ENCODE measurements at regions not wholly inside any gene's neighbourhood (a gene's known extent, or its start where the extent isn't known, plus 50 kb on each side); places are given as distances from the start of the nearest gene placed in this dataset.

GRCh38 chr6:122026582-122027369 lies 372.7 kb upstream of the HSF2 start:
- no peak for DNase-seq

GRCh38 chr6:122028933-122029522 lies 370.4 kb upstream of the HSF2 start:
- no peak for DNase-seq

DNA sequence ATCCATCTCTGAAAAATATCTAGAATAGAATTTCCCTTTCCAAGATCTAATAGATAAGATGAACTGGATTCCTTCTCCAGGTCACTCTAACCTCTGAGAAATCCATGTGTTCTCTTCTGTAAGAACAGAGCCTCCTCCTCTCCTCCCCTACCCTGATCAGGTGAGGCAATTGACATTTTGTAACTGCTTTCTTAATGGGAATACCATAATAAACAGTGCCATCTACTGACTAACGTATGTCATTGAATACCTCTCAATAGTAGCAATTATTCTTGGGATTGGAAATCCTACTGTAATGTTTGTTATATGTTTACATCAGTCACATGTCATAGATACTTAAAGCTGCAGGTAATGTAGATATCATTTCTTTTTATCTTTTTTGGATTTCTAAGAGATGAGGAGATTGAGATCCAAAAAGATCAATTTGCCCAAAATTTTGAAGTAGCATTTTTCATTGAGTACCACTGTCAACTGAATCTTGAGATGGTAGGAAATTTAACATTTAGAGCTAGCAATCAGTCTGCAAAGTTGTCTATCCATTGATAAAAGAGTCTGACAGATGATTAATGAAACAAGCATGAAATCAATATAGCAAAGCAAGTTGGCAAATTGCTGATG lies 365.8 kb upstream of the HSF2 start:
- DNase-seq: peak; percentile 39

DNA sequence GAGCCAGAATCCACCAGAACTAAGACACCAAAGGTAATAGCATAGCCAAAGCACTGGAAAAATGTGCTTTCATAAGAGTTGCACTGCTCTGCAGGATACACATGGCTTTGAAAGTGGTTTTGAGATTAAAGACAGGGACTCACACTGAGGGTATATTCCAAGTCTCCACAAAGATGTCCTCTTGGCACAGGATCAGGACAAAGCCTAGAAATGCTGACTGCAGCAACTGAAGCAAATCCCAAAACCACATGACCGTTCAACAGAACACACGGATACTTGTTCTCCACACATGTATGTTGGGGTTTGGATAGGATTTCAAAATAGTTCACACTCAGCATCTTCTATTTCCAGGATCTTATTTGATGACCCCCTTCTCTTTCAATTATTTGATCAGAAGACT lies 364.3 kb upstream of the HSF2 start:
- no peak for DNase-seq

GRCh38 chr6:122040261-122040660 lies 359.2 kb upstream of the HSF2 start:
- no peak for DNase-seq

- no peak for DNase-seq
Measured at GRCh38 chr6:122042380-122042779, 357.1 kb upstream of the HSF2 start.

- peak; percentile 11 for DNase-seq
Measured at GRCh38 chr6:122042960-122043735, 356.3 kb upstream of the HSF2 start.

- no peak for DNase-seq
Measured at GRCh38 chr6:122048570-122048969, 350.9 kb upstream of the HSF2 start.

DNA sequence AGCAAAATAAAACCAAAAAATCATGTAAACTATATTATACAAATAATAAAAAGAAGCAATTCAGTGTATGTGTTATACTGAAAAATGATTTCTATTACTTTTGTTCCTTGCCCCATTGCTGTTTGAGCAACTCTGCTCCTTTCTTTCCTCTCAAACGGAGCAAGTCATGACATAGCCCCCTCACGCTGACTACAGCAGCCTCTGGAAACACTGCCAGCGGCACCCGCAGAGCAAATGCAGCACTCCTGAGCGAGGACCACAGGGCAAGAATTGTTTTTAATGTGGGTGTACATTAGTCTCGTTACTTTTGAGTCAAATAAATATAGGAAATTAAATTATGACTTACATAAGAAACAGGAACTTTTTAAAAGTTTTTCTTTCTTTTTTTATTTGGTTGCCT lies 350.1 kb upstream of the HSF2 start:
- DNase-seq: no peak

DNA sequence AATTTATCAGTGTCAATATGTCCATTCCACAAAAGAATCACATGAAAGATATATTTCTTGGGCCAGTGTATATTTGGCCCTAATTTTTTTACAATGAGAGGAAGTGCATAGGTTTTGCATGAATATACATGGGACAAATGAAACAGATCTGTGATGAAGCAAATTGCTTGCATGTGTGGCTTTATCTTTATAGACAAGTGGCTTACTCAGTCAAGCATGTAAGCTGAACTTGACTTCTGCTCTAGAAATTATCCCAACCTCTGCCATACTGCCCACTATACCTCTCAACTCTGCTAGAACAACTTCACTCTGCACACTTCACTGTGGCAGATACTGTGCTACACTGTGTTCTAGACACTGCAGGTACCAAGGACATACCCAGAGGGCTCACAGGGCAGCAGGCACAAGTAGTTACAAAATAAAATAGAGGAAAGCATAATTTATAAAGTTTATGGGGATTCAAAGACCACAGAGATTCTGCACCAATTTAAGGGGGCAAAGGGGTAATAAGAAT lies 349.2 kb upstream of the HSF2 start:
- no peak for DNase-seq

DNA sequence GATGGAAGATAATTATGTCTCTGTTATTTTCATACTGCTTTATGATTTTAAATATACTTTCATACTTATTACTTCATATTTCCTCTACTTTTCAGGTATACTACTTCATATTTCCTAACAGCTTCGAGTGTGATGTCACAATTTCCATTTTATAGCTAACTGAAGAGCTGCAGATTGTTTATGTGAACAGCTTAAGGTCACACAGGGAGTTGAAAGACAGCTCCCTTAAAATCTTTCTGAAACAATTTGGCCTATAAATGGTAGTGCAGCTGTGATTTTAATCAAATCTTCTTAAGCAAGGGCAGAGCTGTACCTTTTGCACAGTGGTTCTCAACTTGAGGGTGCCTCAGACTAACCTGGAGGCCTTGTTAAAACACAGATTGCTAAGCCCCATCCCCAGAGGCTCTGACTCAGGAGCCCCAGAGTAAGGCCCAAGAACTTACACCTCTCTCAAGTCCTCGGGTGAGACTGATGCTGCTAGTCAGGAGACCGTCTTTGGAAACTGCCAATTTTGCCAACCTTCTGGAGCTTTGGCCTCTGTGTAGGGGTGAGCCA lies 347.0 kb upstream of the HSF2 start:
- DNase-seq: no peak

DNA sequence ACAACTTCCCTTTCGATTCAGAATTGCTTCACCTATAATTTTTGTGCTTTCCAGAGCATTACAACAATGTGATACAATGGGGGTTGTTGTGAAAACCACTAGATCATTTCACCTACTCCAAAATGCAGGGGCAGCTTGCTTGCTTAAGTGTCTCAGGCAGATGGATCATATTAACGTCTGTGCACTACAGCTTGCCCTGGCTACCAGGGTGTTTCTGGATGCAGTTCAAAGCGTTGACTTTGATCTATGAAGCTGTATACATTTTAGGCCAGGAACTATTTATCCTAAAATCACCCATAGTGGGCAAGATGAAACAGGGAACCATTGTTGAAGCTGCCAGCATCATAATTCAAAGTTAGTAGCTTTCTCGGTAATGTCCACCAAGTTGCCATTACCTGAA lies 339.5 kb upstream of the HSF2 start:
- no peak for DNase-seq

GRCh38 chr6:122061855-122062254 lies 337.6 kb upstream of the HSF2 start:
- DNase-seq: no peak

- no peak for DNase-seq
Measured at GRCh38 chr6:122063076-122063475, 336.4 kb upstream of the HSF2 start.

DNA sequence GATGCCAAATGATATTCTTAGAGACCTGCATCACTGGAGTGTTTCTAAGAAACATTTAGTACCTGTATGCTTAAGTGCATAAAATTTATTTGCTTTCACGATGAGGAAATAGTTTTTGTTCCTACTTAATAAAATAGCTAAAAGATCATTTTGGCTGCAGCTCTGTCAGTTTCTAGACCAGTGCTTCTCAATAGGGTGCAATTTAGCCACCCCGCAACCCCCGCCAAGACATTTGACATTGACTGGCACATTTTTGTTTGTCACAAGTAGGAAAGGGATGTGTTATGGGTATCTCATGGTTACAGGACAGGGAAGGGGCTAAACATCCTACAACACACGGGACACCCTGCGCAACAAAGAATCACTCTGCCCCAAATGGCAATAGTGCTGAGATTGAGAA lies 335.7 kb upstream of the HSF2 start:
- no peak for DNase-seq

DNA sequence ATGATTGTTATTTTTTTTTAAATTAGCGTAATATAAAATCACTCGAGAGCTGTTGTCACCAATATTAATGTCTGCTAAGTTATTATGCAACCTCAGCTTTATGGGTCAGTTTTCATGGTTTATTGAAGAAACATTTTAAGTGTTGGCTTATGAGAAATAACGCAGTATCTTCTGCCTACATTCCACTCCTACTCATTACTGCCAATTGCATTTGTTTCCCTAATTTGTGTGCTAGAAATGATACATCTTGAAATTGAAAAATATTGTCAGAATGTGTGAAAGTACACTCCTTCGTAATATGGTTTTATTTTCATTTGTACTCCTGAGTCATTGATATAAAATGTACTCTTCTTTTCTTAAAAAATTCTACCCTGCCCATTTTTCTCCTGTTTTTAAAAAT lies 333.3 kb upstream of the HSF2 start:
- no peak for DNase-seq

DNA sequence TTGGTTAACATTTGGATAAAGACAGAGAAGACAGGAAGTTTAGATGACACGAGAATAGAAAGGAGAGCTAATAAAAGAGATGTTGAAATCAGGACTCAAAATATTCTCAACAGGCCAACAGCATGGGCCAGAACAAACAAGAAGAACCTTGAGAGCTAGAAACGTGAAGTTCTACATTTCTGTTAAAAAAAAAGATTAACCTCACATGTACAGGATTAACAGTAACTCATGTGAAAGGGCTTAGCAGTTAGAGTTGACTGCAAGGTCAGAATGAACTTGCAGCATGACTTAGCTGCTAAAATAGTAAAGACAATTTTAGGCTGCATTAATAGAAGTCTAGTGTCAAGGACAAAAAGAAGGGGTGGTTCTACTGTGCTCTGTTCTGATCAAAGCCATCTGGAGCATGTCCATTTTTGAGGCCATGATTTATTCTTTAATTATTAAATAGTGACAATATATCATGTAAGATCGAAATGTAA lies 331.1 kb upstream of the HSF2 start:
- no peak for DNase-seq

- DNase-seq: no peak
Measured at GRCh38 chr6:122069932-122070331, 329.5 kb upstream of the HSF2 start.

DNA sequence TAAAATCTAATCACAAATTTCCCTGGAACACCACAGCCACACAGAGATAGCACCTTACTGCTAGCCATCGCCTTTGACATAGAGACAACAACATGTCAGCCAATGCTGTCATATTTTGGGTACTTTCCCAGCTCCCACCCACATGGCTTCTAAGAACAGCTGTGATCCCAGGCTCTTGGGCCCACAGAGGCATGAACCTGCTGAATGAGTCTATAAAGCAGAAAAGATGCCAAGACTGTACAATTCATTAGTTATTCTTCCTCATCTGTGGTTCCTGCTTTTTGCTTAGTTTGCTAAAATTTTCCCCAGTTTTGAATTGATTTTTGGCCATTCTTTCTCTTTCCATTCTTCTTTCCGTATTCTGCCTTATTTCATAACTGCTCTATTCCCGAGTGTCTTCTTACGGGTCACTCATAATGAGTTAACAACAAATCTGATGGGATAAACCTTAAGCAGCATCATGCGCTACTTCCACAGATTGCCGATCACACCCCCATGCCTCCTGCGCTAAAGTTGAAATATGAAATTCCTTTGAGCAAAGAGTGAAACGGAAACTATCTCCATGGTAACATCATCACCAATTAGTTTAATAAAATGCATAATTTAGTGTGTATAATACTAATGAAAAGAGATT lies 327.3 kb upstream of the HSF2 start:
- no peak for DNase-seq

DNA sequence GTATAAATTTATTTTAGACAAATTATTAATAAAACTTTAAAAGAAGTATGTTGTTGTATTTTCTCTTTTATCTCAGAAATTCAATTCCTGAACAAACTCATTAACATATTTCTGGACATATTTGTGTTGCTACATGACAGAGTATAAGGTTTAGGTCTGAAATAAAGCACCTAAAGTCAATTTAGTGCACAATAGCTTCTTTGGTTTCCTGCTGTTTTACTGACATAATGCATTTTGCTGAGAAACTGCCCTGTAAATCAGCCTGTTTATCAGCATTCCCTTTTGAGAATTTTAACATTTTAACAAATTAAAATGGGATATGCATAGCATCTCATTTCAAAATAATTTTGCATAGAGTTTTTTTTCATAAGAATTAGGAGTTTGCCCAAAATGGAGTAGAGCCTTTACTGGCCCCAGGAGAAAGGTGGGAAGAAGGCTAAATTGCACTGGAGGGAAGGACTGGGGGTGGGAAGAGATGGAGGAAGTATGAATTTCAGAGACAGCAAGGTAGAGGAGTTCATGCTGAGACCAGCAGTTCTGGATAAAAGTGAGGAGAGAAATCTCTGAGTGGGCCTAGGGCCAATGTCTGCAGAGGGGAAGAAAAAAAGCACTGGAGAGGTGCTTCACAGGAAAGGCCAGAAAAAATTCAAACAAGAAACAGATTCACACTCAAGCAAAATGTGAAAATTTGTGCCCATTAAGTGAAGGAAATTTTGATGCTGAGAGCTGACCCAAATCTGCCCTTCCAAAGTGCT lies 324.2 kb upstream of the HSF2 start:
- no peak for DNase-seq

DNA sequence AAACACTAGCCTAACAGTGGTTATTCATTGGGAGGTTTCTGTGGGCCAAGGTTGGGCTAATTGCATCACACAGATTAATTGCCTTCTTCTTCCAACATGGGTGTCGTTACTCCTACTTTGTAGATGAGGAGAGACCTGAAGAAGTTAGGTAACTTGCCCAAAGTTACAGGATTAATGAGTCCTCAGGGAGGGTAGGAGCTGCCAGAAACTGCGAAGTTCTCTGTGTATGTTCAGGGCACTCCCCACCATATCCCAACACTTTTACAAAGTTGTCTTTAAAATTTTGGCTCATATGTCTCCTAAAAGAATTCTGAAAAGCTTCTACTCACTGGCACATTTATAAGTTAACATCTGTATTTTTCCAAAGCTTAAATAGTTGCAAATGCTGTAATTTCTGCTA lies 323.5 kb upstream of the HSF2 start:
- DNase-seq: no peak

- DNase-seq: no peak
Measured at GRCh38 chr6:122077603-122078002, 321.8 kb upstream of the HSF2 start.
